Keratinocyte (primary cell): ENCODE measurements at regions not wholly inside any gene's neighbourhood (a gene's known extent, or its start where the extent isn't known, plus 50 kb on each side); places are given as distances from the start of the nearest gene placed in this dataset.

Source experiments
- DNase-seq: peaks from one replicate; pipeline ENCODE4 v3.0.0-alpha.2; 2011; ENCODE audit warnings: low read depth, missing footprints, low spot score
- FAIRE-seq: peaks from 2 replicates; lab custom pipeline; 2011; peaks lifted over from hg19 to GRCh38; lab: Jason Lieb, UNC
- H2AFZ ChIP-seq: 2 replicates; pipeline ENCODE4 v1.6.0; 2012; ENCODE audit warnings: low read length, control low read depth, inconsistent platforms; ENCODE audit not compliant: control insufficient read depth
- H3K27ac ChIP-seq: 2 replicates; pipeline ENCODE4 v1.5.1; 2011; ENCODE audit warnings: low read length; ENCODE audit not compliant: control insufficient read depth, insufficient read depth
- H3K27me3 ChIP-seq: 3 replicates; pipeline ENCODE4 v1.6.0; 2011; ENCODE audit warnings: low read length; ENCODE audit not compliant: control insufficient read depth, insufficient read depth; ENCODE audit errors: extremely low read depth
- H3K36me3 ChIP-seq, 2 experiments: 2 replicates in 1 of 2; 3 replicates in 1 of 2; pipeline ENCODE4 v1.5.1; 2011; ENCODE audit warnings: low read length in 2 of 2, mild to moderate bottlenecking in 1 of 2; ENCODE audit not compliant: control insufficient read depth in 2 of 2, insufficient read depth in 2 of 2; ENCODE audit errors: extremely low read depth in 1 of 2
- H3K4me1 ChIP-seq: 3 replicates; pipeline ENCODE4 v1.5.1; 2011; ENCODE audit warnings: low read length; ENCODE audit not compliant: control insufficient read depth, insufficient read depth; ENCODE audit errors: extremely low read depth
- H3K4me2 ChIP-seq: 3 replicates; pipeline ENCODE4 v1.6.0; 2011; ENCODE audit warnings: low read depth, low read length; ENCODE audit not compliant: control insufficient read depth, insufficient read depth; ENCODE audit errors: extremely low read depth
- H3K4me3 ChIP-seq, 3 experiments: fragments of 200-600 bp in 1 of 3; sonication (generic) in 1 of 3; 2 replicates in 2 of 3; 3 replicates in 1 of 3; pipeline ENCODE4 v1.5.1; 2011 to 2016; ENCODE audit warnings: low read length in 3 of 3, mild to moderate bottlenecking in 3 of 3, control low read depth in 2 of 3, inconsistent platforms in 1 of 3, low read depth in 1 of 3, mixed read lengths in 1 of 3, mixed run types in 1 of 3, moderate library complexity in 1 of 3; ENCODE audit not compliant: control insufficient read depth in 2 of 3, insufficient read depth in 2 of 3; ENCODE audit errors: extremely low read depth in 1 of 3
- H3K79me2 ChIP-seq: 2 replicates; pipeline ENCODE4 v1.6.0; 2012; ENCODE audit warnings: low read length; ENCODE audit not compliant: control insufficient read depth, insufficient read depth
- H3K9ac ChIP-seq: 3 replicates; pipeline ENCODE4 v1.6.0; 2011; ENCODE audit warnings: low read length; ENCODE audit not compliant: control insufficient read depth, insufficient read depth; ENCODE audit errors: extremely low read depth
- H3K9me1 ChIP-seq: 3 replicates; pipeline ENCODE4 v1.6.0; 2011; ENCODE audit warnings: low read length; ENCODE audit not compliant: control insufficient read depth, insufficient read depth; ENCODE audit errors: extremely low read depth
- H3K9me3 ChIP-seq: 2 replicates; pipeline ENCODE4 v1.5.1; 2012; ENCODE audit warnings: low read depth, low read length; ENCODE audit not compliant: control insufficient read depth
- H4K20me1 ChIP-seq: 3 replicates; pipeline ENCODE4 v1.6.0; 2011; ENCODE audit warnings: low read length; ENCODE audit not compliant: control insufficient read depth, insufficient read depth; ENCODE audit errors: extremely low read depth
- CTCF ChIP-seq, 3 experiments: IDR thresholded peaks in 1 of 3; conservative IDR thresholded peaks in 1 of 3; optimal IDR thresholded peaks in 1 of 3; 2 replicates in 2 of 3; 3 replicates in 1 of 3; pipeline versions ENCODE3 to v1.5.1; 2011; ENCODE audit warnings: low read length in 3 of 3, mild to moderate bottlenecking in 3 of 3, moderate library complexity in 2 of 3, control low read depth in 1 of 3, inconsistent platforms in 1 of 3; ENCODE audit not compliant: insufficient read depth in 2 of 3; ENCODE audit errors: extremely low read depth in 1 of 3
- EZH2 ChIP-seq: IDR thresholded peaks from one replicate; pipeline ENCODE4 v1.6.1; 2012; ENCODE audit warnings: inconsistent platforms, mild to moderate bottlenecking, low read length, moderate library complexity
- dilution Hi-C: fragments of 300-500 bp; cut with MboI; formaldehyde crosslinking; loops from one replicate; pipeline ENCODE4 v1.7.0; 2020; ENCODE audit warnings: low sequenced_read_pairs; ENCODE audit not compliant: extremely low pct_ligation_motif_present

GRCh38 chr2:16081316-16082200 lies 141.2 kb downstream of the MYCN start:
- no peaks in the 10 kb centered on the region for H3K36me3 ChIP-seq
- dilution Hi-C loops: no loop called here
- TF ChIP-seq CTCF (optimal IDR thresholded peaks at IDR 0.05 in 1 of 3, IDR thresholded peaks at IDR 0.05 in 1 of 3, conservative IDR thresholded peaks at IDR 0.05 in 1 of 3; ENCODE audit: extremely low read depth in 1 of 3, insufficient read depth in 2 of 3, low read length in 3 of 3) (no peak), EZH2 (no peak)
- DNase-seq (no peak), FAIRE-seq (no peak)
- no peak overlapping the region for H3K4me2 ChIP-seq
- H3K4me1 ChIP-seq: no peaks in the 10 kb centered on the region
- no peaks in the 10 kb centered on the region for H3K79me2 ChIP-seq
- H2AFZ ChIP-seq: no peak overlapping the region
- H3K27me3 ChIP-seq: no peaks in the 10 kb centered on the region
- H3K9me3 ChIP-seq: no peaks in the 10 kb centered on the region
- H3K9ac ChIP-seq: no peak overlapping the region
- no peaks in the 10 kb centered on the region for H4K20me1 ChIP-seq
- H3K27ac ChIP-seq: no peak overlapping the region
- H3K9me1 ChIP-seq: no peaks in the 10 kb centered on the region
- H3K4me3 ChIP-seq: no peak overlapping the region

- Histone ChIP-seq H3K27ac (no peak overlapping the region), H3K36me3 (no peaks in the 10 kb centered on the region), H3K4me3 (no peak overlapping the region), H4K20me1 (no peaks in the 10 kb centered on the region), H3K9me3 (no peaks in the 10 kb centered on the region), H3K27me3 (no peaks in the 10 kb centered on the region), H2AFZ (no peak overlapping the region), H3K9ac (no peak overlapping the region), H3K9me1 (no peaks in the 10 kb centered on the region), H3K4me1 (no peaks in the 10 kb centered on the region), H3K79me2 (no peaks in the 10 kb centered on the region), H3K4me2 (no peak overlapping the region)
- TF ChIP-seq CTCF (optimal IDR thresholded peaks at IDR 0.05 in 1 of 3, IDR thresholded peaks at IDR 0.05 in 1 of 3, conservative IDR thresholded peaks at IDR 0.05 in 1 of 3; ENCODE audit: extremely low read depth in 1 of 3, insufficient read depth in 2 of 3, low read length in 3 of 3): no peak
- TF ChIP-seq EZH2: no peak
- FAIRE-seq (no peak), DNase-seq (no peak)
- dilution Hi-C loops: no loop called here
These were observed 140.2 kb downstream of the MYCN start for GRCh38 chr2:16080516-16080915.
